GM12864 (cell line): ENCODE measurements at regions not wholly inside any gene's neighbourhood (a gene's known extent, or its start where the extent isn't known, plus 50 kb on each side); places are given as distances from the start of the nearest gene placed in this dataset.

Source experiments
- DNase-seq: peaks from one replicate; pipeline ENCODE4 v3.0.0-alpha.2; 2011; ENCODE audit warnings: low read depth
- H3K4me3 ChIP-seq: 2 replicates; pipeline ENCODE4 v1.5.1; 2011; ENCODE audit warnings: mild to moderate bottlenecking, low read depth, low read length, control low read depth
- CTCF ChIP-seq: IDR thresholded peaks from 2 replicates; pipeline ENCODE4 v1.5.1; 2011; ENCODE audit warnings: low read depth, mild to moderate bottlenecking, moderate library complexity, low read length, control low read depth, inconsistent platforms; ENCODE audit errors: missing control alignments

GRCh38 chr16:61083711-61084110, 952.5 kb downstream of the CDH8 start:
- DNase-seq, result no peak
- no peak overlapping the region for H3K4me3 ChIP-seq
- no peak for TF ChIP-seq CTCF

GRCh38 chr16:61074324-61074723, 961.9 kb downstream of the CDH8 start:
- H3K4me3 ChIP-seq, result no peak overlapping the region
- no peak for TF ChIP-seq CTCF
- DNase-seq, result no peak

GRCh38 chr16:61057635-61058034, 978.6 kb downstream of the CDH8 start:
- no peak overlapping the region for H3K4me3 ChIP-seq
- TF ChIP-seq CTCF, result no peak
- no peak for DNase-seq

- no peak for DNase-seq
- no peak overlapping the region for H3K4me3 ChIP-seq
- no peak for TF ChIP-seq CTCF
Observed at GRCh38 chr16:61050547-61050946, 985.7 kb downstream of the CDH8 start.

- no peak for TF ChIP-seq CTCF
Observed at GRCh38 chr16:61045931-61046330, 990.3 kb downstream of the CDH8 start.

GRCh38 chr16:61042737-61043136, 993.5 kb downstream of the CDH8 start:
- no peak for DNase-seq

More at GRCh38 chr16:61045931-61046330, 990.3 kb downstream of the CDH8 start:
- DNase-seq, result no peak
- no peak overlapping the region for H3K4me3 ChIP-seq

GRCh38 chr16:61030616-61031015, 1005.6 kb downstream of the CDH8 start:
- no peak for DNase-seq
- no peak for TF ChIP-seq CTCF
- H3K4me3 ChIP-seq, result no peak overlapping the region

More at GRCh38 chr16:61042737-61043136, 993.5 kb downstream of the CDH8 start:
- no peak overlapping the region for H3K4me3 ChIP-seq
- TF ChIP-seq CTCF, result no peak
